Liver (tissue), 3 donors: ENCODE measurements at regions not wholly inside any gene's neighbourhood (a gene's known extent, or its start where the extent isn't known, plus 50 kb on each side); places are given as distances from the start of the nearest gene placed in this dataset.

Source experiments
- GABPA ChIP-seq, 2 donors: IDR thresholded peaks in 1 of 2; conservative IDR thresholded peaks in 1 of 2; 2 replicates each; pipeline ENCODE4 v1.6.1; 2016; ENCODE audit warnings: antibody characterized with exemption in 2 of 2, mild to moderate bottlenecking in 1 of 2, moderate library complexity in 1 of 2
- JUND ChIP-seq, 2 donors: IDR thresholded peaks; 2 replicates each; pipeline ENCODE4 v1.6.1; 2016; ENCODE audit warnings: antibody characterized with exemption in 2 of 2
- NR2F2 ChIP-seq: IDR thresholded peaks from 2 replicates; pipeline ENCODE4 v1.6.1; 2016; ENCODE audit warnings: antibody characterized with exemption
- TF ChIP-seq, protein P1 (sequence below): fragments of 150-350 bp; IDR thresholded peaks from 2 replicates; pipeline ENCODE4 v1.5.1; 2017; ENCODE audit warnings: improper control_type of control experiment, low read depth, low read length; ENCODE audit not compliant: missing input control
- TF ChIP-seq, protein P2 (sequence below): IDR thresholded peaks from 2 replicates; pipeline ENCODE4 v1.6.1; 2016; ENCODE audit warnings: antibody characterized with exemption
- donor health status: healthy.
- donor health status: healthy.

DNA sequence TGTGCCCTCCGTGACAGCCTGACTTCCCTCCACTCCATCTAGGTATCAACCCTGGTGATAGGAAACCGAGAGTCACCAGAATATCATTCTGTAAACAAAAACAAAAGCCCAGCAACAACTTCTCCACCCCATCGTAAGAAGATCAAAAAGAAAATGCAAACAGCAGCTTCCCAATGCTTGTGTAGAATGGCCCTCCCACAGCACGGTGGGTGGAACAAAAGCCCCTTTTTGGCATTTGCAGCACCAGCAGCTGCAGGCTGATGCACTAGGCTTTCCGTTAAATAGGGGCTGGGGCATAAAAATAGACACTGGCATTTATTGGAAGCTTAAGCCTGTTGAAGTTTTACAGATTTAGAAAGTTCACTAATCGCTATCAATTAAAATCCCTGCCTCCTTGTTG lies 513.0 kb downstream of the GALR1 start:
- TF ChIP-seq, protein P1, sequence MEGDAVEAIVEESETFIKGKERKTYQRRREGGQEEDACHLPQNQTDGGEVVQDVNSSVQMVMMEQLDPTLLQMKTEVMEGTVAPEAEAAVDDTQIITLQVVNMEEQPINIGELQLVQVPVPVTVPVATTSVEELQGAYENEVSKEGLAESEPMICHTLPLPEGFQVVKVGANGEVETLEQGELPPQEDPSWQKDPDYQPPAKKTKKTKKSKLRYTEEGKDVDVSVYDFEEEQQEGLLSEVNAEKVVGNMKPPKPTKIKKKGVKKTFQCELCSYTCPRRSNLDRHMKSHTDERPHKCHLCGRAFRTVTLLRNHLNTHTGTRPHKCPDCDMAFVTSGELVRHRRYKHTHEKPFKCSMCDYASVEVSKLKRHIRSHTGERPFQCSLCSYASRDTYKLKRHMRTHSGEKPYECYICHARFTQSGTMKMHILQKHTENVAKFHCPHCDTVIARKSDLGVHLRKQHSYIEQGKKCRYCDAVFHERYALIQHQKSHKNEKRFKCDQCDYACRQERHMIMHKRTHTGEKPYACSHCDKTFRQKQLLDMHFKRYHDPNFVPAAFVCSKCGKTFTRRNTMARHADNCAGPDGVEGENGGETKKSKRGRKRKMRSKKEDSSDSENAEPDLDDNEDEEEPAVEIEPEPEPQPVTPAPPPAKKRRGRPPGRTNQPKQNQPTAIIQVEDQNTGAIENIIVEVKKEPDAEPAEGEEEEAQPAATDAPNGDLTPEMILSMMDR: no peak
- no peak for TF ChIP-seq GABPA (IDR thresholded peaks at IDR 0.05 in 1 of 2, conservative IDR thresholded peaks at IDR 0.05 in 1 of 2)
- no peak for TF ChIP-seq NR2F2
- TF ChIP-seq, protein P2, sequence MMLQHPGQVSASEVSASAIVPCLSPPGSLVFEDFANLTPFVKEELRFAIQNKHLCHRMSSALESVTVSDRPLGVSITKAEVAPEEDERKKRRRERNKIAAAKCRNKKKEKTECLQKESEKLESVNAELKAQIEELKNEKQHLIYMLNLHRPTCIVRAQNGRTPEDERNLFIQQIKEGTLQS: no peak
- no peak for TF ChIP-seq JUND (IDR thresholded peaks at IDR 0.05)
